Anterior cingulate cortex (tissue), 58 donors: ENCODE measurements at regions not wholly inside any gene's neighbourhood (a gene's known extent, or its start where the extent isn't known, plus 50 kb on each side); places are given as distances from the start of the nearest gene placed in this dataset.

Experiments used
- DNase-seq, 58 donors: peaks; one replicate each; lab custom pipeline; 2025; lab: John Stamatoyannopoulos, UW

- DNase-seq, result no peak
These were observed 53.0 kb upstream of the TMEM168 start for GRCh38 chr7:112843151-112843550.
